H9 (cell line): ENCODE measurements at regions not wholly inside any gene's neighbourhood (a gene's known extent, or its start where the extent isn't known, plus 50 kb on each side); places are given as distances from the start of the nearest gene placed in this dataset.

Experiments
- DNase-seq: peaks from one replicate; pipeline ENCODE4 v3.0.0-alpha.2; 2017
- H2AFZ ChIP-seq: one replicate; pipeline ENCODE4 v1.6.1; 2013; ENCODE audit warnings: mild to moderate bottlenecking, low read length, control low read depth, moderate library complexity
- H2AK5ac ChIP-seq: 2 replicates; pipeline ENCODE4 v1.6.1; 2013; ENCODE audit warnings: low read length, control low read depth, mixed read lengths; ENCODE audit not compliant: insufficient read length
- H2BK120ac ChIP-seq: one replicate; pipeline ENCODE4 v1.6.1; 2013; ENCODE audit warnings: low read depth, mild to moderate bottlenecking, low read length, control low read depth, inconsistent platforms; ENCODE audit not compliant: poor library complexity, severe bottlenecking
- H2BK12ac ChIP-seq: 2 replicates; pipeline ENCODE4 v1.6.1; 2013; ENCODE audit warnings: low read length, control low read depth, mixed read lengths, low read depth; ENCODE audit not compliant: insufficient read length
- H2BK15ac ChIP-seq: 2 replicates; pipeline ENCODE4 v1.6.1; 2013; ENCODE audit warnings: low read depth, low read length, control low read depth
- H2BK20ac ChIP-seq: one replicate; pipeline ENCODE4 v1.6.1; 2013; ENCODE audit warnings: low read depth, mild to moderate bottlenecking, low read length, control low read depth, inconsistent platforms; ENCODE audit not compliant: poor library complexity, severe bottlenecking
- H2BK5ac ChIP-seq: 2 replicates; pipeline ENCODE4 v1.6.1; 2013; ENCODE audit warnings: low read length, control low read depth, mixed read lengths; ENCODE audit not compliant: insufficient read length
- H3K14ac ChIP-seq: 2 replicates; pipeline ENCODE4 v1.6.1; 2013; ENCODE audit warnings: low read length, control low read depth; ENCODE audit not compliant: insufficient read depth
- H3K18ac ChIP-seq: 2 replicates; pipeline ENCODE4 v1.6.1; 2013; ENCODE audit warnings: low read depth, mild to moderate bottlenecking, mixed read lengths, low read length, control low read depth; ENCODE audit not compliant: insufficient read length
- H3K23ac ChIP-seq: 2 replicates; pipeline ENCODE4 v1.6.1; 2013; ENCODE audit warnings: low read length, control low read depth, mixed read lengths, low read depth; ENCODE audit not compliant: insufficient read length
- H3K23me2 ChIP-seq: 2 replicates; pipeline ENCODE4 v1.6.1; 2013; ENCODE audit warnings: low read depth, mild to moderate bottlenecking, mixed read lengths, low read length, control low read depth; ENCODE audit not compliant: insufficient read length, poor library complexity, severe bottlenecking
- H3K27ac ChIP-seq: 2 replicates; pipeline ENCODE4 v1.5.1; 2013; ENCODE audit warnings: low read length, control low read depth, mixed read lengths, low read depth; ENCODE audit not compliant: insufficient read length
- H3K27me3 ChIP-seq: 2 replicates; pipeline ENCODE4 v1.6.1; 2013; ENCODE audit warnings: low read length, control low read depth, inconsistent platforms; ENCODE audit not compliant: insufficient read depth
- H3K4ac ChIP-seq: 2 replicates; pipeline ENCODE4 v1.6.1; 2013; ENCODE audit warnings: low read depth, mild to moderate bottlenecking, control low read depth, inconsistent platforms, low read length, moderate library complexity
- H3K4me1 ChIP-seq: 2 replicates; pipeline ENCODE4 v1.6.1; 2013; ENCODE audit warnings: low read length, control low read depth, inconsistent platforms; ENCODE audit not compliant: insufficient read depth
- H3K4me2 ChIP-seq: 2 replicates; pipeline ENCODE4 v1.6.1; 2013; ENCODE audit warnings: low read length, control low read depth, mixed read lengths; ENCODE audit not compliant: insufficient read length, insufficient read depth
- H3K56ac ChIP-seq: 2 replicates; pipeline ENCODE4 v1.6.1; 2013; ENCODE audit warnings: low read depth, mild to moderate bottlenecking, mixed read lengths, low read length, control low read depth; ENCODE audit not compliant: insufficient read length
- H3K79me1 ChIP-seq: 2 replicates; pipeline ENCODE4 v1.6.1; 2013; ENCODE audit warnings: low read depth, mild to moderate bottlenecking, moderate library complexity, low read length, control low read depth, inconsistent platforms; ENCODE audit not compliant: insufficient read depth, poor library complexity, severe bottlenecking
- H3K79me2 ChIP-seq: 2 replicates; pipeline ENCODE4 v1.6.1; 2013; ENCODE audit warnings: low read length, control low read depth, inconsistent platforms; ENCODE audit not compliant: insufficient read depth
- H3K9ac ChIP-seq: 2 replicates; pipeline ENCODE4 v1.6.1; 2013; ENCODE audit warnings: low read length, control low read depth, mixed read lengths; ENCODE audit not compliant: insufficient read length; ENCODE audit errors: extremely low read depth
- H3K9me3 ChIP-seq: one replicate; pipeline ENCODE4 v1.6.1; 2013; ENCODE audit warnings: low read depth, low read length, inconsistent platforms; ENCODE audit not compliant: control insufficient read depth
- H3T11ph ChIP-seq: one replicate; pipeline ENCODE4 v1.6.1; 2013; ENCODE audit warnings: mild to moderate bottlenecking, low read length, control low read depth, inconsistent platforms
- H4K20me1 ChIP-seq: one replicate; pipeline ENCODE4 v1.6.1; 2013; ENCODE audit not compliant: control insufficient read depth, insufficient read length, insufficient read depth
- H4K5ac ChIP-seq: 2 replicates; pipeline ENCODE4 v1.6.1; 2013; ENCODE audit warnings: low read depth, mild to moderate bottlenecking, mixed read lengths, low read length, control low read depth; ENCODE audit not compliant: insufficient read length
- H4K8ac ChIP-seq: replicated peaks from 2 replicates; pipeline ENCODE4 v1.6.1; 2013; ENCODE audit warnings: low read length, control low read depth, mixed read lengths, low read depth; ENCODE audit not compliant: insufficient read length
- H4K91ac ChIP-seq: 2 replicates; pipeline ENCODE4 v1.6.1; 2013; ENCODE audit warnings: low read depth, mild to moderate bottlenecking, moderate library complexity, mixed read lengths, low read length, control low read depth; ENCODE audit not compliant: insufficient read length
- H3K27ac Mint-ChIP-seq, 3 experiments: 2 replicates in 2 of 3; 3 replicates in 1 of 3; pipeline ENCODE4 v1.8.0; 2020 to 2021; ENCODE audit warnings: mixed read lengths in 3 of 3, mild to moderate bottlenecking in 1 of 3, moderate library complexity in 1 of 3
- H3K27me3 Mint-ChIP-seq: 2 replicates; pipeline ENCODE4 v1.8.0; 2021; ENCODE audit warnings: low read depth, mild to moderate bottlenecking, moderate library complexity, mixed read lengths
- H3K36me3 Mint-ChIP-seq, 3 experiments: 2 replicates in 2 of 3; 3 replicates in 1 of 3; pipeline ENCODE4 v1.8.0; 2020 to 2021; ENCODE audit warnings: low read depth in 3 of 3, mixed read lengths in 3 of 3; ENCODE audit not compliant: insufficient read depth in 1 of 3
- H3K4me1 Mint-ChIP-seq, 2 experiments: 2 replicates each; pipeline ENCODE4 v1.8.0; 2020; ENCODE audit warnings: mixed read lengths in 2 of 2
- H3K4me3 Mint-ChIP-seq, 2 experiments: 2 replicates in 1 of 2; 3 replicates in 1 of 2; pipeline ENCODE4 v1.8.0; 2020 to 2021; ENCODE audit warnings: mild to moderate bottlenecking in 2 of 2, mixed read lengths in 2 of 2, moderate library complexity in 1 of 2
- H3K9me3 Mint-ChIP-seq, 2 experiments: 2 replicates in 1 of 2; 3 replicates in 1 of 2; pipeline ENCODE4 v1.8.0; 2020; ENCODE audit warnings: mild to moderate bottlenecking in 2 of 2, mixed read lengths in 2 of 2, moderate library complexity in 1 of 2
- WGBS: extraction: QIAGEN DNeasy Blood & Tissue Kit; methylation state at CpG from one replicate; pipeline ENCODE4 v1.1.7; 2013; ENCODE audit warnings: missing lambda C conversion rate, low lambda C conversion rate, mixed read lengths; ENCODE audit not compliant: insufficient read length; ENCODE audit errors: extremely low coverage; 5-methylcytosine and 5-hydroxymethylcytosine counted together
- TF ChIP-seq, protein P1 (sequence below): fragments of 200-600 bp; sonication (generic); conservative IDR thresholded peaks from 3 replicates; pipeline ENCODE4 v1.8.0; 2021; ENCODE audit warnings: antibody characterized with exemption, mild to moderate bottlenecking

DNA sequence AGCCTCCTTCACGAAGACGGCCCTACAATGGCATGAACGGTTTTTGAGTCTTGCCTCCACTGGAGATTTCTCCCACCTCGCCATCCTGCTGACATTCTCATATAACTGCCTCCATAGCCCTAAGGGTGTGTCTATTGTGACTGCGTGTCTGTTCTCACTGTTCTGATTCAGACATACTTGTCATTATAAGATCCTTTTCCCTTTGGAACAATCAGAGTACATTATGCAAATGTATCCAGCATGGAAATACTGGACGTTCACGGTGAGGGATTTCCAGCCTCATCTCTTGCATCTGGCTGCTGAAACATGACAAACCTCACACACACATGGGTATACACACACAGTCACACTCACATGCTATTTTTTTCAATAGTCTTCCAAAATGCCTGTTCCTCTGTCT, 402.1 kb downstream of the DIRAS2 start:
- Mint-ChIP-seq H3K27ac (no peak overlapping the region), H3K27me3 (no peaks in the 10 kb centered on the region; the same call in 1 of the 2 replicates), H3K4me3 (no peak overlapping the region), H3K9me3 (no peaks in the 10 kb centered on the region), H3K4me1 (no peaks in the 10 kb centered on the region), H3K36me3 (no peaks in the 10 kb centered on the region)
- Histone ChIP-seq H2BK20ac (no peak overlapping the region), H3T11ph (no peak overlapping the region), H3K56ac (no peak overlapping the region), H2BK120ac (no peak overlapping the region), H3K27me3 (no peaks in the 10 kb centered on the region), H4K5ac (no peak overlapping the region), H4K20me1 (no peaks in the 10 kb centered on the region), H3K14ac (no peak overlapping the region), H2AK5ac (no peak overlapping the region), H4K91ac (no peak overlapping the region), H3K23me2 (no peaks in the 10 kb centered on the region), H3K4me2 (no peak overlapping the region), H4K8ac (no peak overlapping the region), H3K9me3 (no peaks in the 10 kb centered on the region), H3K79me2 (no peaks in the 10 kb centered on the region), H2BK12ac (no peak overlapping the region), H2BK5ac (no peak overlapping the region), H3K23ac (no peak overlapping the region), H2AFZ (no peak overlapping the region), H3K18ac (no peak overlapping the region), H2BK15ac (no peak overlapping the region), H3K4ac (no peak overlapping the region), H3K4me1 (no peaks in the 10 kb centered on the region), H3K27ac (no peak overlapping the region), H3K9ac (no peak overlapping the region), H3K79me1 (no peaks in the 10 kb centered on the region)
- WGBS = no CpG with 5 or more reads among the region's 7 CpGs
- DNase-seq = no peak
- TF ChIP-seq, protein P1, sequence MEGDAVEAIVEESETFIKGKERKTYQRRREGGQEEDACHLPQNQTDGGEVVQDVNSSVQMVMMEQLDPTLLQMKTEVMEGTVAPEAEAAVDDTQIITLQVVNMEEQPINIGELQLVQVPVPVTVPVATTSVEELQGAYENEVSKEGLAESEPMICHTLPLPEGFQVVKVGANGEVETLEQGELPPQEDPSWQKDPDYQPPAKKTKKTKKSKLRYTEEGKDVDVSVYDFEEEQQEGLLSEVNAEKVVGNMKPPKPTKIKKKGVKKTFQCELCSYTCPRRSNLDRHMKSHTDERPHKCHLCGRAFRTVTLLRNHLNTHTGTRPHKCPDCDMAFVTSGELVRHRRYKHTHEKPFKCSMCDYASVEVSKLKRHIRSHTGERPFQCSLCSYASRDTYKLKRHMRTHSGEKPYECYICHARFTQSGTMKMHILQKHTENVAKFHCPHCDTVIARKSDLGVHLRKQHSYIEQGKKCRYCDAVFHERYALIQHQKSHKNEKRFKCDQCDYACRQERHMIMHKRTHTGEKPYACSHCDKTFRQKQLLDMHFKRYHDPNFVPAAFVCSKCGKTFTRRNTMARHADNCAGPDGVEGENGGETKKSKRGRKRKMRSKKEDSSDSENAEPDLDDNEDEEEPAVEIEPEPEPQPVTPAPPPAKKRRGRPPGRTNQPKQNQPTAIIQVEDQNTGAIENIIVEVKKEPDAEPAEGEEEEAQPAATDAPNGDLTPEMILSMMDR = no peak
